ENCODE measurements at regions not wholly inside any gene's neighbourhood (a gene's known extent, or its start where the extent isn't known, plus 50 kb on each side); places are given as distances from the start of the nearest gene placed in this dataset.

DNA sequence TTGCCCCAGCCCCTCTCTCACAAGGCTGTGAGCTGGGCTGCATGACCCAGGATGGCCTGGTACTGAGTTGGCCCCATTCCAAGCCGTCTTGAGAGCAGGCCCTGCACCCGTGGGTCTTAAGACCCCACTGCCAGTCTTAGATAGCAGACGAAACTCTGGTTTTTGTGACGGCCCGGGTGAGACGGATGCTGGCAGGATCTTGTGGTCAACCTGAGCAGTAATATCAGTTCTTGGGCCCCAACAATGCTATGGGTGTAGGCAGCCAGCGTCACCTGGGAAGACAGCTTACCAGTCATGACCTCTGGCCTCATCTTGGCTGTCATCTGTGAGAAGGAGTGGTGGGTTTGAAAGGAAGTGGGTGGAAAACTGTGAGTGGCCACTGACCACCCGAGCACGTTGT is 305.8 kb downstream of the ARRDC4 start:
- H3K36me3 ChIP-seq (ENCODE audit: low read depth, missing control alignments), result no peaks in the 10 kb centered on the region
- intact Hi-C loops (cut with DNase I; ENCODE audit: low total_unique reads), result no loop called here
- no peak overlapping the region for H3K4me3 ChIP-seq
- no peak for DNase-seq
- TF ChIP-seq POLR2A (IDR thresholded peaks at IDR 0.05), result no peak
- TF ChIP-seq, protein P1, sequence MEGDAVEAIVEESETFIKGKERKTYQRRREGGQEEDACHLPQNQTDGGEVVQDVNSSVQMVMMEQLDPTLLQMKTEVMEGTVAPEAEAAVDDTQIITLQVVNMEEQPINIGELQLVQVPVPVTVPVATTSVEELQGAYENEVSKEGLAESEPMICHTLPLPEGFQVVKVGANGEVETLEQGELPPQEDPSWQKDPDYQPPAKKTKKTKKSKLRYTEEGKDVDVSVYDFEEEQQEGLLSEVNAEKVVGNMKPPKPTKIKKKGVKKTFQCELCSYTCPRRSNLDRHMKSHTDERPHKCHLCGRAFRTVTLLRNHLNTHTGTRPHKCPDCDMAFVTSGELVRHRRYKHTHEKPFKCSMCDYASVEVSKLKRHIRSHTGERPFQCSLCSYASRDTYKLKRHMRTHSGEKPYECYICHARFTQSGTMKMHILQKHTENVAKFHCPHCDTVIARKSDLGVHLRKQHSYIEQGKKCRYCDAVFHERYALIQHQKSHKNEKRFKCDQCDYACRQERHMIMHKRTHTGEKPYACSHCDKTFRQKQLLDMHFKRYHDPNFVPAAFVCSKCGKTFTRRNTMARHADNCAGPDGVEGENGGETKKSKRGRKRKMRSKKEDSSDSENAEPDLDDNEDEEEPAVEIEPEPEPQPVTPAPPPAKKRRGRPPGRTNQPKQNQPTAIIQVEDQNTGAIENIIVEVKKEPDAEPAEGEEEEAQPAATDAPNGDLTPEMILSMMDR (IDR thresholded peaks at IDR 0.05), result no peak
- H3K4me1 ChIP-seq, result no peaks in the 10 kb centered on the region
- H3K27me3 ChIP-seq, result no peaks in the 10 kb centered on the region
- 86 to 93% methylated on average over 9 of the region's 9 CpGs for WGBS, 2 donors
- H3K9me3 ChIP-seq, result no peaks in the 10 kb centered on the region
- H3K27ac ChIP-seq, result no peak overlapping the region

DNA sequence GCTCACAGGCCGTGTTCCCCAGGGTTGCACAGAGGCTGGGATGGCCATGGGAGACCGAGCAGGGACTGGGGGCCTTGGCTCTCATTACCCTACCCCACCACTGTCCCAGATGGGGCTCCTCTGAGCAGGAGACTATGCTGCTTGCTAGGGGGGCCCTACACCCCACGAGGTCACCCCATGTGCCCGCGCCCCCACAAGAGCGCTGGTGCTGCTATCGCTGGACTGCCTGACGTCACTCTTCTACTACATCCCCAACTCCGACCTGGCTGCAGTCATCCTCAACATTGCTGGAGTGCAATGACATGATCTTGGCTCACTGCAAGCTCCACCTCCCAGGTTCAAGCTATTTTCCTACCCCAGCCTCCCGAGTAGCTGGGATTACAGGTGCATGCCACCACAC is 307.7 kb downstream of the ARRDC4 start:
- TF ChIP-seq, protein P1 (IDR thresholded peaks at IDR 0.05), result no peak
- TF ChIP-seq POLR2A (IDR thresholded peaks at IDR 0.05), result no peak
- intact Hi-C loops (cut with DNase I; ENCODE audit: low total_unique reads), result no loop called here
- H3K4me3 ChIP-seq, result no peak overlapping the region
- WGBS, 2 donors, result 87 to 89% methylated on average over 3 to 10 of the region's 10 CpGs
- no peaks in the 10 kb centered on the region for H3K9me3 ChIP-seq
- no peak for DNase-seq
- H3K27me3 ChIP-seq, result no peaks in the 10 kb centered on the region
- no peak overlapping the region for H3K27ac ChIP-seq
- no peaks in the 10 kb centered on the region for H3K4me1 ChIP-seq
- H3K36me3 ChIP-seq (ENCODE audit: low read depth, missing control alignments), result no peaks in the 10 kb centered on the region

DNA sequence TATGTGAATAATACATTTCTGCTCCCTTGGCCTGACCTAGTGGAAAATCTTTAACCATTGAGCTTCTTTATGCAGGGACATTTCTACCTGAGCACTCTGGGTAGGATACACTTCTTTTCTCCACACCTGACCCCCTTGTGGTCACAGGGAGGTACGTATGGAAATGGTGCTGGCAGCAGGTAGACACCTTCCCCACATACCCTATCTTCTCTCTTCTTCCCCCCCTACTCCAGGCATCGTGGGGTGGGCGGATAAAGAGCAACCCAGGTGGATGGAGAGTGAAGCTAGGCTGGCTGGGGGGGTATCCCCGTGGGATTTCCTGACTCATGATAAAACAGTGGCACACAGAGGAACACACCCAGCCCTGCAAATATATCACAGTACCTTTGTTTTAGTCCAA is 312.1 kb downstream of the ARRDC4 start:
- 73 to 83% methylated on average over 4 of the region's 4 CpGs for WGBS, 2 donors
- no peak overlapping the region for H3K27ac ChIP-seq
- no peak for DNase-seq
- no peaks in the 10 kb centered on the region for H3K36me3 ChIP-seq (ENCODE audit: low read depth, missing control alignments)
- H3K4me1 ChIP-seq, result no peaks in the 10 kb centered on the region
- intact Hi-C loops (cut with DNase I; ENCODE audit: low total_unique reads), result no loop called here
- H3K9me3 ChIP-seq, result no peaks in the 10 kb centered on the region
- TF ChIP-seq, protein P1 (IDR thresholded peaks at IDR 0.05), result no peak
- no peak for TF ChIP-seq POLR2A (IDR thresholded peaks at IDR 0.05)
- H3K4me3 ChIP-seq, result no peak overlapping the region
- no peaks in the 10 kb centered on the region for H3K27me3 ChIP-seq

DNA sequence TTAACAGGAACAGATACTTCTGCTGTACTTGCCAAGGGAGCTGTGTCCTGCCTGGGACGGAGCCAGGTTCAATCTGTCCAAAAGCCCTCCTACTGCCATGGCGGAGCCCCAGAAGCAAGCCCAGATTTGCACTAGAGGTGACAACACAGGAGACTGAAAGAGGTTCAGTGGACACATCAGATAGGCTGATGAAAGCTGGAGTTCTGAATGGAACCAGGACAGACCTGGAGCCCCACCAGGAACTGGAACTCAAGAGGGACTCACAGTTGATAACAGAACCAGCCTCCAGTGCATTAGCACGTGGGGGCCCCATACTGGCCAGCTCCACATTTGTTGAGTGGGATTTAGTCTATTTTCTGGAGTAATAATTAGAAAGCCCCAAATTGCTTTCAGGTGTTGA is 315.5 kb downstream of the ARRDC4 start:
- Histone ChIP-seq H3K27me3 (no peaks in the 10 kb centered on the region), H3K4me3 (no peak overlapping the region), H3K27ac (no peak overlapping the region), H3K4me1 (no peaks in the 10 kb centered on the region), H3K36me3 (ENCODE audit: low read depth, missing control alignments) (no peaks in the 10 kb centered on the region), H3K9me3 (no peaks in the 10 kb centered on the region)
- intact Hi-C loops (cut with DNase I; ENCODE audit: low total_unique reads), result no loop called here
- no peak for TF ChIP-seq POLR2A (IDR thresholded peaks at IDR 0.05)
- TF ChIP-seq, protein P1 (IDR thresholded peaks at IDR 0.05), result no peak
- WGBS, 2 donors, result 67 to 81% methylated on average over 3 of the region's 3 CpGs
- DNase-seq, result no peak

DNA sequence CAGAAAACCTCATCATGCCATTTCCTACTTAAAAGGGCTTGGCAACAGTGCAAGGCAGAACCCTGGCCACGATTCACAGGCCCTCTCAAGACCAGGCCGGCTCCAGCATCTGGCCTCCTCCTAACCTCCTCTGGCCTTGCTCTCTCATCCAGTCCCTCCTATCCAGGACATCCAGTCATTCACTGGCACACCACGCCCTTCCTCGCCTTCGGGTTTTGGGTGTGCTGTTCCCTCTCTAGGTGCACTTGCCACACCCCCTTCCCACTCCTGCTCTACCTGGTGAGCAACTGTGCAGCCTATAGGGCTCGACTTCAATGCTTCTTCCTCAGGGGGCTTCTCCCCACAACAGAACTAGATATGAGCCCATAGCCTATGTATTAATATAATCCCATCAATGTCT is 317.1 kb downstream of the ARRDC4 start:
- Histone ChIP-seq H3K27ac (no peak overlapping the region), H3K36me3 (ENCODE audit: low read depth, missing control alignments) (no peaks in the 10 kb centered on the region), H3K9me3 (no peaks in the 10 kb centered on the region), H3K27me3 (no peaks in the 10 kb centered on the region), H3K4me3 (no peak overlapping the region), H3K4me1 (no peaks in the 10 kb centered on the region)
- DNase-seq, result no peak
- 72 to 84% methylated on average over 6 of the region's 6 CpGs for WGBS, 2 donors
- TF ChIP-seq, protein P1 (IDR thresholded peaks at IDR 0.05), result no peak
- TF ChIP-seq POLR2A (IDR thresholded peaks at IDR 0.05), result no peak
- intact Hi-C loops (cut with DNase I; ENCODE audit: low total_unique reads), result no loop called here
